DND-41 (cell line): ENCODE measurements at regions not wholly inside any gene's neighbourhood (a gene's known extent, or its start where the extent isn't known, plus 50 kb on each side); places are given as distances from the start of the nearest gene placed in this dataset.

Source experiments
- EZH2 ChIP-seq: IDR thresholded peaks from 3 replicates; pipeline ENCODE4 v1.6.1; 2012; ENCODE audit warnings: borderline replicate concordance, low read depth, mild to moderate bottlenecking, moderate library complexity, low read length, inconsistent platforms; ENCODE audit not compliant: severe bottlenecking
- TF ChIP-seq, protein P1 (sequence below): IDR thresholded peaks from 2 replicates; pipeline ENCODE4 v1.5.1; 2012; ENCODE audit warnings: borderline replicate concordance, low read length, moderate library complexity, mild to moderate bottlenecking; ENCODE audit not compliant: poor library complexity, severe bottlenecking; ENCODE audit errors: extremely low read depth

DNA sequence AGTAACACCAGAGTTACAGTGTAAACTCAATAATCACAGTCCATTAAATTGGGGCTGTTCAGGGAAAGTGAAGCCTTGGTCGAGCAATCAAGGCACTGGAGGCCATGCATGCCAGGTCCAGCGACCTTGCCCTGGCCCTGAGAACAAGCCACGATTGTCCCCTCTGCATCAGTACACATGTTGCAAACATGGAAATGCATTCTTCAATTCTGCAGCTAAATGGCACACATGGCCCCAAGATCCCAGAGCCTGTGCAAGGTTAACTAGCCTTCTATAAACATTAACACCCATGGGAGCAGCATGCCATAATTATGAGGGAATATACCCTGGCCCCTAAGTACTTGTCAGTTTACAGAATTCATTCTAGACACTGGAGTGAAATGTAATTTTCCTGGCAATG is 204.7 kb downstream of the HS3ST3B1 start:
- TF ChIP-seq, protein P1, sequence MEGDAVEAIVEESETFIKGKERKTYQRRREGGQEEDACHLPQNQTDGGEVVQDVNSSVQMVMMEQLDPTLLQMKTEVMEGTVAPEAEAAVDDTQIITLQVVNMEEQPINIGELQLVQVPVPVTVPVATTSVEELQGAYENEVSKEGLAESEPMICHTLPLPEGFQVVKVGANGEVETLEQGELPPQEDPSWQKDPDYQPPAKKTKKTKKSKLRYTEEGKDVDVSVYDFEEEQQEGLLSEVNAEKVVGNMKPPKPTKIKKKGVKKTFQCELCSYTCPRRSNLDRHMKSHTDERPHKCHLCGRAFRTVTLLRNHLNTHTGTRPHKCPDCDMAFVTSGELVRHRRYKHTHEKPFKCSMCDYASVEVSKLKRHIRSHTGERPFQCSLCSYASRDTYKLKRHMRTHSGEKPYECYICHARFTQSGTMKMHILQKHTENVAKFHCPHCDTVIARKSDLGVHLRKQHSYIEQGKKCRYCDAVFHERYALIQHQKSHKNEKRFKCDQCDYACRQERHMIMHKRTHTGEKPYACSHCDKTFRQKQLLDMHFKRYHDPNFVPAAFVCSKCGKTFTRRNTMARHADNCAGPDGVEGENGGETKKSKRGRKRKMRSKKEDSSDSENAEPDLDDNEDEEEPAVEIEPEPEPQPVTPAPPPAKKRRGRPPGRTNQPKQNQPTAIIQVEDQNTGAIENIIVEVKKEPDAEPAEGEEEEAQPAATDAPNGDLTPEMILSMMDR: no peak
- TF ChIP-seq EZH2: no peak
